Stimulated activated CD8-positive, alpha-beta memory T cell treated with anti-CD3 and anti-CD28 coated beads, Interleukin-4, amount 100 ng/mL, for 1 hour (primary cell): ENCODE measurements at regions not wholly inside any gene's neighbourhood (a gene's known extent, or its start where the extent isn't known, plus 50 kb on each side); places are given as distances from the start of the nearest gene placed in this dataset.
A peak's percentile ranks its signal among the peaks of the same experiment; 100 is the strongest.

Experiments
- DNase-seq, 2 donors: peaks; one replicate each; pipeline ENCODE4 v3.0.0-alpha.2; 2020; ENCODE audit warnings: low read depth in 2 of 2, low spot score in 1 of 2

DNA sequence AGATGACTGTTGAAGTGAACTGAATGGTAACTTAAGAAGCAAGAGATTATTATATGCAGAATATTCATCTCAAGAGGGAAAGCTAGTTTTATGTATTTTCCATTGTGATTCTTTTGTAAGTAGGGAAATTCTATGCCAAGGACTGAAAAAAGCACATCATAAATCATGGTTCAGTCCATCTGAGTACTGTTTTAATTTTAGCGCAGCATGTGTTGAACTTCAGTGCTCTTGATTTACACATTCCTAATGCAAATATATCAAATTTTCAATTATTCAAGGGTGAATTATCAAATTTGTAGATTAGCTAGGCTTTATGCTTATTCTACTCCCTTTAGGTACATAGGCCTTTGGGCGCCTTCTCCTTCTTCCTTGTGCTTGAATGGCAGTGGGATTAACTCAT, 50.3 kb upstream of the TCF12 start:
- DNase-seq, result no peak

DNA sequence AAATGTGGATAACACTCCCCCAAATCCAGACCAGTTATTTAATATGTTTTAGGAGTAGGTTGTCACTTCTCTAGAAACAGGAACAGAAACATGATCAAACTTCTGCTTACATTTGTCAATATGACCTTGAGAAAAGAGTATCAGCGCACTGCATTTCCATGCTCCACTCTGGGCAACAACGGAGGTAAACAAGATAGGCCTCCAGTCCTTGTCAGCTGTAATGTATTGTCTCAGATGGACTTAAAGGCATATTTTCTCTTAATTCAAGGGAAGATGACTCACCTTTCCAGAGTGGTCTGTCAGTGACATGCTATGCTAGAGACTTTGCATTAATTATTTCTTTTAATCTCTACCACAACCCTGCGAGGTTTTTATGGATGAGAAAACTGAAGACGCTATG, 51.6 kb upstream of the TCF12 start:
- no peak for DNase-seq

DNA sequence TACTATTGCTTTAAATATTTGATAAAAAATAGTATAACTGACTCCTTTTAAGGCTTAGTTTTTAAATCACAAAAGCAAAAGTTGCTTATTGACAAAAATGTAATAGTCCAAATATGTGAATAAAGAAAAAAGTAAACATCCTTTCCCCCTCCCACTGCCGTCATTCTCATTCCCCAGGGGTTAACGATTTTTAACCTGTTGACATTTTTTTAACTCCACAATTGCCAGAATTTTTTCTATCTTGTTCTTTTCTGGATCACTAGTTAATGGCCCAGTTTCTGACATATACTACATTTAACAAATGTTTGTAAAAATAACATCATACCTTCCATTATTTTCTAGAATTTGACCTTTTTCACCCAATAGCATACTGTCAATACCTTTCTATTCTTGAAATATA, 60.6 kb upstream of the TCF12 start:
- DNase-seq, result no peak

DNA sequence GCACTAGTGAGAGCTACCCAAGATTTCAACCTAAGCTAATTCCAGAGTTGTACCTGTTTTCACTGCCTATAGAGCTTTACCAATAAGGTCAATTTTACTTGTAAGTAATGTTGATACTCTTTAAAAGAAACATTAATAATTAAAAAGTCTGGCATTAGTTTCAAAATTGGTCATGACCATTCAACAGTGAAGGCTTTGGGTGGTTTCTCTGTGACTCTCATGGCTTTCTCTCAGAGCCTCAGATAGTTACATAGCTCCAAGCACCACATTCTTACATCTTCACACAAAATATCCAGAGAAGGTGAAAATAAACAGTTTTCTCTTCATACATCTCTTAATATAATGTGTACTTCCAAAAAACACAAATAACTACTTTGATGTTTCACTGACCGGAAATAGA, 61.5 kb upstream of the TCF12 start:
- DNase-seq, result no peak

DNA sequence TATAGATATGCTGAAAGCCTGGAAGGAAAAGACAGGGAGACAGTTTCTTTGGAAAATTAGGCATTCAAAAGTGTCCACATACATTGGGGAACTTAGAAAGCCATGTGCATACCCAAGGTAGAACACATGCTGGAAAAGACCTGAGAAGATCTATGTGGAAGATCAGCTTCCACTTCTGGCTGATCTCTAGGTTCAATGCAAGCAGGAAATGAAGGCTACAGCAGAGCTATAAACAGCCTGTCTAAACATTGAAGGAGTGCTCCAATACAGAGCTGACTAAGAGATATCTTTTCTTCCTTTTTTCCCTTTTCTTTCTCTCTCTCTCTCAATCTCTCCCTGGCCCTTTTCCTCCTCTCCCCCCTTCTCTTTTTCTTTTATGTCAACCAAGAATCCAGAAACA, 73.6 kb upstream of the TCF12 start:
- DNase-seq, result no peak

DNA sequence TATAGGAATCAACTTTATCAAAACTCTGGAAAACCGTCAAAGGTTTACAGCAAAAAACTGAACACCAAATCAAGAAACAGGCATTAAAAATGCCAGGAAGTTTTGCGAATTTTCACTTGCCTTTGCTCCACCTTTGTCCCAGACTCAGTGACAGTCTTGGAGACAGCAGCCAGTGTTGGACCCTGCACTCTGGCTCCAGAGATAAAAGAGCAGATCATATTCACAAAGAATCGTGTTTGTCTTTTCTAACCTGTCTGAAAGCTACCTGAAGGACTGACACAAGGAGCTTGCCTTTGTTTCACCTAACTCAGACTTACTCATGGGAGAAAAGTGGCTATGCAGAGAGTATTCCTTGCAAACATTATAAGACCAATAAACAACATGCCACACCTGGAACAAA, 74.0 kb upstream of the TCF12 start:
- DNase-seq, result no peak

DNA sequence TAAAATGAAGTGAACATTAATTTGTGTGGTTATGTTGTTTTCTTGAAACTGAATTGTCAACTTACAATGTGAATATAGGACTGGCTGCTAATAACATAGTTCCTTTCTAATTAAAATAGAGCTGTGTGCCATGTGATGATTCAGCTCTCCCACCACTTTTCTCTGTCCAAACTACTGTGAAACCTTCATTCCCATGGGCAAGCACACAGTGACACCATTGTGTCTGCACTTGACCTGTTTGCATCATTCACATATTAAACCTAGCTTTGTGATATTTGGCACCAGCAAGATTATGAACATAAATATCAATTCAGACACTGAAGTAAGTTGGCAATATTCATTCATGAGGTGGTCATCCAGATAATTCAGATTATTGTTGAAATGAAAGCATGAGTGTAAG, 78.8 kb upstream of the TCF12 start:
- DNase-seq, result no peak

DNA sequence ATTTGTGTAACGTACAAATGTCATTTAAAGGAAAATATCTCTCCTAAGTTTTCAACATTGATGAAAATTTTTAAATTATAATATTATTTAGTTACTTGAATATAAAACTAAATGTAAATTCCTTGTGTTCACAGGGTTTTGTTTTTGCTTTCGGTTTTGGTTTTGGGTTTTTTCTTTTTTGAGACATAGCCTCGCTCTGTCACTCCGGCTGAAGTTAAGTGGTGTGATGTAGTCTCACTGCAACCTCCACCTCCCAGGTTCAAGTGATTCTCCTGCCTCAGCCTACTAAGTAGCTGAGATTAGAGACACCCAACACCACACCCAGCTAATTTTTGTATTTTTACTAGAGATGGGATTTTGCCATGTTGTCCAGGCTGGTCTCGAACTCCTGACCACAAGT, 79.3 kb upstream of the TCF12 start:
- DNase-seq, result no peak

DNA sequence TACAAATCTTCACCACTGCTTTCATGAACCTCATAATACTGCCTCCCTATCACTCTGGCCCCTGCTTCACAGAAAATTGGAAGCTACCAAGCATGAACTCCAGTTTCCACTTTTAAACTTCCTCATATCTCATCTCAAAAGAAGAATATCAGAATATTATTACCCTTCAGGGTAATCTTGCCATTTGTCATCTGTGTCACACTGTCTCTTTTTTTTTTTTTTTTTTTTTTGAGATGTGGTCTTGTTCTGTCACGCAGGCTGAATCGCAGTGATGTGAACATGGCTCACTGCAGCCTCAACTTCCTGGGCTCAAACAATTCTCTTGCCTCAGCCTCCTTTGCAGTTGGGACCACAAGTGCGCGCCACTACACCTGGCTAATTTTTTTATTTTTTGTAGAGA, 80.4 kb upstream of the TCF12 start:
- no peak for DNase-seq

DNA sequence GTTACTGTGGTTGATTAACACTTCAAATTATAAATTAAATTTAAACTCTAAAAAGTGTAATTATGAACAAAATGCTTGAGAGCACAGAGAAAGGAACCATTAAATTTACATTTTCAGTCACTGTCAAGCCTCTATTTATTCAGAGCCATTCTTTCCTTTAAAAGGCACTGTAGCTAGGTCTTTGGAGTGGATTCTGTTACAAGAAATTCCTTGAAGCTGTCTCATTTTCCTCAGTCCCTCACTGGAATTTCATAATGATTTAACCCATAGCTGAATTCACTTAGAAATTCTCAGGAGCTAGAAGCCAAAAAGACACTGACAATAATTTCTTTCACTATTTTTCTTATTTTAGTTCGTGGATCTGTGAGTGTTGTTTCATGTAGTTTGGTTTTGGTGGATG, 81.2 kb upstream of the TCF12 start:
- no peak for DNase-seq

DNA sequence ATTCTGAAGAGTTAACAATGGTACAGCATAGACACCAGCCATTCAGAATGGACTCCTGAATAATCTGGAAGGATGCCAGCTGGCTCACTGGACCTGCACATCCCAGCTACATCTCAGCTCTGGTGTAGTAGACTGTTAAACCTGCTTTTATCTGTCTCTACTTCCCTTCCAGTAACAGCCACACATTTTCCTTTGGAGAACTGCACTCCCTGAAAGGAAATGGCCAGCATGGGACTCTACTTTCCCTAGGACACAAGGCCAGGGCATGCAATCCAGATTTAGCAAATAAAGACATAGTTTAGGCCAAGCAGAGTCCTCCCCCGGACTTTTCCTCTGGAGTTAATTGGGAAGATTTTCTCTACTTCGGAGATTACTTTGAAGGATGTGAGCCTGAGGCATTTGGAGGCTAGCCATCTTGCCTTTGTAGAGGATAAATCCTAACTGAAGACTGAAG, 82.7 kb upstream of the TCF12 start:
- DNase-seq, result no peak

DNA sequence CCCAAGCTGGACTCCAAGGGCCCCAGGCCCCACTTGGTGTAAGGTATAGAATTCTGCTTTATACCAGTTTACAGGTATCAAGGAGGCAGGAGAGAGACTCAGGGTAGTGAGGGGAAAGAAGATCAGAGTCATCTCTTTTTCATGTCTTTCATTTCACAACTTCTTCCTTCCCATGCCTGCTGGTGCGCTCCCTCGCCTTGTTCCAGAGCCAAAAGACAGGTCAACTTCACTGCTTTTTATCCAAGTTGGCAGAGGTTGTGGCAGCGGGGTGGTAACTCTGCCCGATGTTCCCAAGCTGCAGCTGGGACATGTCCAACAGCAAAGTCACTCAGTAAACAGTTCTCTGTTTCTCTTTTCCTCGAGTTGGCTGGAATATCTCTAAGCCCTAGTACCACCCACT, 86.3 kb upstream of the TCF12 start:
- DNase-seq, result no peak

DNA sequence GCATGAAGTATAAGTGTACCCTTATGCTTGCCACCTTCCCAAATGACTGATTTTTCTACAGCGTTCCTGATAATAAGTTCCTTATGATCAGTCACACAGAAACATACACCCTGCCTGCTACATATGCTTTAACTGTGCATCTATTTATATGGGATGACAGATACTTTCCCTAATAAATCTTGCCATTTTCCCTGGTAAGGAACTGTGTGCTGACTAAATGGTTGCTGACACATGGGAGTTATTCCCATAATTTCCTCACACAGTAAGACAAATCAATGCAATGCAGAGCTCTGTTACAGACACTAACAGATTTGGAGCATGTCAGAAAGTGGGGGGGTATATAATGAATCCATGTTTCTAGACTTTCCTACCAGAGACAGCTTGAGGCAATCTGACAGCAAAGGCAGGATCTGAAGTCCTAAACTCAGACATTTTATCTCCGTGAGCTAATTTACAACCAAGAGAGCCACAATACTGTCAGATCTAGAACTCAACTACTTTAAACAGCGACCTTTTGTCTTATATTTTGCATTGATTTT, 86.9 kb upstream of the TCF12 start:
- DNase-seq, result no peak

DNA sequence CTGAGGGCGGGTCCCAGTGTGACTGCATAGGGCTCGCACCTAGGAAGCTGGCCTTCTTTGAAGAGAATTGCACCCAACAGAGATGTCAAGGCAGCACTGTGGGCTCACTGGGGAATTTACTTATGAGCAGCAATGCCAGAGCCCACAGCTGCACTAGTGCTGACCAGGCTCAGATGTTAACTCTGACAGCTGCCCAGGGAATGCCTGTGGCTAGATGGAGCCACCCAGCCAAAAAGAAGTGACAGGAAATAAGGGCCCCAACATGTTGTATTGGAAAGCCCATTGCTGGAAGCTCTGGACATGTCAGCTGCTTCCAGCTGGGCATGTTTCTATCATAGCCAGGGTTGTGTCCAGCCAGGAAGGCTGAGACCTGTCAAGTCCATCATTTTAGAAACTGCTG, 90.9 kb upstream of the ZNF280D start:
- DNase-seq, result no peak

DNA sequence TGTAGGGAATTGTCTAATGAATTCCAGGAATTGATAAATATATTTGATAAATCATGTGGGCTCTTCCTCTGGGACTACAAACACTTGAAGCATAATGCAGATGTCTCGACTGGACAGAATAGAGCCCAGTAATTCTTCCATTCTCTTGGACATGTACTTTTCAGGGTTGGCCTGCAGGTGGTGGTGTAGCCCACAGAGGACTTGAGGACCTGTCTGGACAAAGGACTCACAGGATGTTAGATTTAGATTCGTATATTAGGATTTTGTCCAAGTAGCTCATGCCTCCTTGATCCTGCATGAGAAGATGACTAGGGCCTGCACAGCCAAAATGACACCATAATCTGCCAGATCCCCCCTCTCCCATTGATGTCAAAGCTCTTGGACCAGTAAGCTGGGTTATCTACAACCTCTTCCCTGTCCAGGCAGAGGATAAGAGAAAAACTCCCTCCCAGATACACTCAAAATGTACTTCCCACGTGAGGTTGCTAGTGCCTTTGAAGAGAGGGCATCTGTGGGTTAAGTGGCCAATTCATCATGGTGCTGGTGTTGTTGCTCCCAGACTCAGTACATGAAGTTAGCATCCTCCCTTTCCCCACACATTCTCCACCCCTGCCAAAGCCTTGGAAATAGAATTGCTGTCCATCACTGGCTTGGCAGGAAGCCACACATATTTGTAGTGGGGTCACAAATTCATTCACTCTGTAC, 88.6 kb upstream of the ZNF280D start:
- DNase-seq, result peak; percentile 7 to 15

DNA sequence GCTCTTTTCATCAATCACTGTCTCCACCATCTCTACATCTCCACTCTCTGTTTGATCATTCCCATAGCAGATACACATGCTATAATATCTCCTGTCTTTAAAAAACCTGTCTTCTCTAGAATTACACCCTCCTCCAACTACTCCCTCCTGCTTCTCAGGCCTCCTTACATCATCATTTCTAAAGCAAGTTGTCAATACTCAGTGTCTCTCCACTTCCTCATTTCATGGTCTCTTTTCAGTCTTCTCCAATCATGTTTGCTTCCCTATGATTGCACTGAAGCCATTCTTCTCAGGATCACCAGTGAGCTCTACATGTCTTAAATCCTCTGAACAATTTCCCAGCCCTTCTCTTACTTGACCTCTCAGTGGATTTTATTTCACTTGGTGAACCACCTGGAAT, 87.0 kb upstream of the ZNF280D start:
- no peak for DNase-seq

DNA sequence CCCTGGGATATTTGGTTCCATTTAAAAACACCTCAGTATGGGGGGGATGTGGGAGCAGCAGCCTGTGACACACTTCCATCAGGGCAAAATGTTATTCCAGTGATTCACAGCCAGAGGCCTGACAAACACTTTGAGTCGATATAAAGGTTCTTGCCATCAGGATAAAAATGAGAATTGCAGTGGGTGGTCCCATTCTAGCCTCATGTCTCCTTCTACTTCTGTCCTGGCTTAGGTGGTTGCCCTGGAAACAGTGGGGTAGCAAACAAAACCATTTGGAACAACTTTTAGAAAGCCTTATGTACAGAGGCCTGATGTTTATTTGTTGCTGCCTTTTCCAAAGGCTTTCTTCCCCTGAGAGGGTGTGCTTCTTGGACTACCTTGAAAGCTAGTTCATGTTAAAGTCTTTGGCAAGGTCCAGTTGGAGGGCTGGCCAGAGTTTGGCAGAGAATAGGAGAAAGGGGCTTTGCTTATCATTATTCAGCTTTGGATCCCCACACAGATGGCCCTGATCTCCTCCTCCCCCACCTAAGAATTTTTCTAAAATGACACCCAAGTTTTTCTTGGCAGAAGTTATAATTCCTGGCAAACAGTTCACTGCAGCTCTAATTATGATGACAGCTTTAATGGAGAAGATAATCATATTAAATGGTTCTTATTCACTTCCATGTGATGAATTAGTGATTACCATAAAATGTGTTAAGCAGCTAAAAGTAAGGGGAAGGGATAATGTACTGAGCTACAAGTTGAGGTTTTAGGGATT, 84.2 kb upstream of the ZNF280D start:
- no peak for DNase-seq

DNA sequence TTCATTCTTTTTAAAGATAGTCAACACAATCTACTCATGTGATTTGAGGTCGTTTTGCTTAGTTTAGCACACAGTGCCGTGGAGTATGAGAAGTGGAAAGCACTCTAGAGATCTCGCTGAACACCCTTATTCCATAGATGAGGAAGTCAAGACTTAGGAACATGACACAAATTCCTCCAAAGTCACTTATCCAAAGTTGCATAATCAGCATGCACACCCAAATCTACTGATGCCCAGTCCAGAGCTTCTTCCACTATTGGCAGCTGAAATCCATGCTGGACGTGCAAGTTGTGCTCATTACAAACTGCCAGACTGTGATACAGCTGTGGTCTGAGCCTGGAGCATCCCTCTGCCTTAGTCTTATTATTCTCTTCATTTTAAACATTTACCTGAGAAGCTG, 83.5 kb upstream of the ZNF280D start:
- no peak for DNase-seq

DNA sequence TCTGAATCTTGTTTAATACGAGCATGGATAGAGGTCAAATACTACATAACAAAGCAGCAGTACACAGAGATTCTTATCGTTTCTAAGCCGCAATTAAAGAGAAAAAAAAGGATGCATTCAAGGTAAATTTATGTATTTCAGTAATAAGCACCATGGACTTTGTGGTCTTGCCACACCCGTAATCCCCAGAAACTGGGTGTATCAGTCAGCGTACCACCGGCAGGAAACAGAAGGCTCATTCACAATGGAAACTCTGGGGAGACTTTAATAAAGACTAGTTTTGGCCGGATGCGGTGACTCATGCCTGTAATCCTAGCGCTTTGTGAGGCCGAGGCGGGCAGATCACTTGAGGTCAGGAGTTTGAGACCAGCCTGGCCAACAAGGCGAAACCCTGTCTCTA, 81.9 kb upstream of the ZNF280D start:
- no peak for DNase-seq

DNA sequence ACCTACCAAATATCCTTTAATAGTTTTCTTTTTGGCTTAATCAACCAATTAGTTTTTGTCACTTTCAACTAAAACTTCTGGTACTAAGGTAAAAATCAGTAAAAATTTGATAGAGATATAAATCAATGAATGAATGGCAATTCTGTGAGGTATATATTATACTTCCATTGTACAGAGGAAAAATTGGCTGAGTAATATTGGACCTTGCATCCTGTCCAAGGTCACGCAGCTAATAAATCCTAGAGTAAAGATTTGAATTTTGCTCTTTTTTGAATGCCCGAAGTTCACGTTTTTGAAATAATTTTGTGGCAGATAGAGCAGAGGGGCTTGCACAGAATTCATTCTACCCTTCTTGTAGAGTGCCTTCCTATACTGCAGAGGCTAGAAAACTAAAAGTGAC, 81.1 kb upstream of the ZNF280D start:
- no peak for DNase-seq

DNA sequence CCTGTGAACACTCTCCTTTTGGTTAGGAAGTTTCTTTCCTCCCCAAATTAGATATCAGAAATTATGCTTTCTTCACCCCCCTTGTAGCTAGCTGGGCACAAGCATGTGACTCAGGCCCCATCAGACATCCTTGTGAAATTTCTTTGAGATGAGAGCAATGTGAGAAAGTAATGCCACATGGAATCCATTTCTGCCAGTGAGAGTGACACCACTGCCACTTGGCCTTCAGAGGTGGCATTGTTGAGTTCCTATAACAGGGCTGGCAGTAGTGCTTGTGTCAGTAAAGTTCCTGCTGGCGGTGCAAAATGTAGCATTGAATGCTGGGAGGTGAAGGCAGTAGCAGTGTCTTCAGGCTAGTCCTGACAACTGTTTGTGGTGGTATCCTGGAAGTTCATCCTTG, 80.7 kb upstream of the ZNF280D start:
- no peak for DNase-seq

DNA sequence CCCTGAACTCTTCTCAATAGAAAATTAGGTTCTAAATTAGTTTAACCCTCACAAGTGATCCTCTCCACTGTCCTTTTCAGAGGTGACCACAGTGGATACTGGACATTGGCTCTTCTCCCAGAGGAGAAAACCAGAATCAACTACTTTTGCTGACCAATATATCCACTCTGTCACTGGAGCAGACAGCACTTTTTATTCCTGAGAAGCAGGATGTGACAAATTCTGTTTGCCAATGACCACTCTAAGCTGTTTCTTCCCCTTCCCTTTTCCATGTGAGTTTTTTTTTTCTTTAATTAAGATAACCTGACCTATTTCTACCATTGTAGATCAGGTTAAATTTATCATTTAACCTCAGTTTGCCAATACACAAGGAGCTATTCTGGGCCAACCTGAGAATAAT, 79.7 kb upstream of the ZNF280D start:
- DNase-seq, result no peak

DNA sequence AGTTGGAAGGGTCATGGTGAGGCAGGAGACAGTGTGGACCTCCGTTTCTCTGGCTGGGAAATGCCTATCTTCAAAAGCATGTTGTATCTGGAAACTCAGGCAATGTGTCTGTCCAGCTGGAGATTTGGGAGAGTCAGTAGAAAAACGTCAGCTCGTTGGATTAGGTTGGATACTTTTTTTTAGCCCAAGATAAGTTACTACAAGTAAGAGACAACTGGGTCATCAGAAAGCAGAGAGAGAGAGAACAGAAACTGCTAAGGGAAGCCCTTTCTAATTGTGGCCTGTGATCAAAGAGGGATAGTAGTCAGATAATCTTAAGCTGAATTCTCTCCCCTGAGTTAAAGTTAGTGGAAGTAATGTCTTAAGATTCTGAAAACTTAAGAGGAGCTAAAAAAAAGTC, 78.9 kb upstream of the ZNF280D start:
- DNase-seq, result no peak
